GM18502 (cell line): ENCODE measurements at regions not wholly inside any gene's neighbourhood (a gene's known extent, or its start where the extent isn't known, plus 50 kb on each side); places are given as distances from the start of the nearest gene placed in this dataset.
"Not testable (repeated sequence)": the region's sequence is repeated elsewhere in the genome, so short reads cannot be mapped to it uniquely, and the experiment has no call there.

Experiments used
- ATAC-seq: cut with Tn5 transposase; IDR thresholded peaks from one replicate; pipeline ENCODE4 v1.9.1; 2021; ENCODE audit warnings: mild to moderate bottlenecking; ENCODE audit not compliant: unreplicated experiment, poor library complexity

- not testable (repeated sequence) for ATAC-seq
These were observed 188.9 kb downstream of the TTC6 start for GRCh38 chr14:37784203-37784826.

- ATAC-seq = not testable (repeated sequence)
These were observed 189.4 kb downstream of the TTC6 start for GRCh38 chr14:37784827-37785223.

- ATAC-seq = not testable (repeated sequence)
These were observed 189.9 kb downstream of the TTC6 start for GRCh38 chr14:37785298-37785697.

GRCh38 chr14:37786114-37786625 is 190.7 kb downstream of the TTC6 start:
- ATAC-seq = not testable (repeated sequence)

GRCh38 chr14:37787879-37788494 is 192.6 kb downstream of the TTC6 start:
- no peak for ATAC-seq

GRCh38 chr14:37791384-37792036 is 196.1 kb downstream of the TTC6 start:
- ATAC-seq = no peak

- no peak for ATAC-seq
These were observed 196.7 kb downstream of the TTC6 start for GRCh38 chr14:37792124-37792523.

GRCh38 chr14:37796703-37797416 is 201.4 kb downstream of the TTC6 start:
- no peak for ATAC-seq

- ATAC-seq = no peak
These were observed 202.2 kb downstream of the TTC6 start for GRCh38 chr14:37797675-37798074.

- ATAC-seq = no peak
These were observed 212.3 kb downstream of the TTC6 start for GRCh38 chr14:37807722-37808121.

DNA sequence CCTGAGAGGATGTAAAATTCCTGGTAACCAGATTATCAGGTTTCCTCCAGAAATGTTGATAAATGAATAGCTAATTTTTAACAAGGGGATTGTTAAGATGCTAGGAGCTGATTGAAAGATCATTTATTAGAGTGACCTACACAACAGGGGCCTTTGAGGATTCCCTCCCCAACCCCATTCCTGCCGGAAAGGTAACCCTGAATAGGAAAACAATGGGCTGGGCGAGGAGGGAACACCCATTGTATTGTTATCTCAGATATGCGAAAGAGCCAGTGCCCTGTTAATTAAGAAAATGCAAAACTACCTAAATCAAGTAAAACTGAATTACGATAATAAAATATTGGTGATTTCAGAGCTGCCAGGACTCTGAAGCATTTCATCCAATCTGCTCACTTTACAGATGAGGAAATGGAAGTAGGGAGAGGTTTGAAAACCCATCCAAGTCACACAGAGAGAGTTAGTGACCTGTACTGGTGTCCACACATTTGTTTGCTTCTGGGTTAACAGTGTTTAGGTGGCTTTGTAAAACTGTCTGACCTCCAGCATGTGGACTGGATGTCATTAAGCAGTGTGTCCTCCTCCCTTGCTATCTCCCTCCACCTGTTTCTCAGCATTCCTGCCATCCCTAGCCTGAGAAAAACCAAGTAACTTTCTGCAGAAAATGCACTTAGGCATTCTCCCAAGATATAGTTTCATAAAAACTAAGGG is 214.8 kb downstream of the TTC6 start:
- no peak for ATAC-seq

DNA sequence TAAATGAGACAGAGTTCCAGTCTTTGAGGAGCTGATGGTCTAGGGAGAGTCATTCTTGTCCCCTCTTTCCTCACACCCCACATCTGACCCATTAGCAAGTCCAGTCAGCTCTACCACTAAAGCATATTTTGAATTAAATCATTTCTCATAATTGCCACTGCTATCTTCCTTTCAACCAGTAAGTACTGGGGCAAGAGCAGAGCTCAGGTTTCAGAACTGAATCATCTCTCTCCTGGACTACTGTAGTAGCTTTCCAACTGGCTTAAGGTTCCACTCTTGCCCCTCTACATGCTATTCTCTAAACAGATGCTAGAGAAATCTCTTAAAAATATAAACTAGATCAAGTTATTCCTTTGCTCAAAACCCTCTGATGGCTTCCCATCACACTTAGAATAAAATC is 218.3 kb downstream of the TTC6 start:
- ATAC-seq = no peak

DNA sequence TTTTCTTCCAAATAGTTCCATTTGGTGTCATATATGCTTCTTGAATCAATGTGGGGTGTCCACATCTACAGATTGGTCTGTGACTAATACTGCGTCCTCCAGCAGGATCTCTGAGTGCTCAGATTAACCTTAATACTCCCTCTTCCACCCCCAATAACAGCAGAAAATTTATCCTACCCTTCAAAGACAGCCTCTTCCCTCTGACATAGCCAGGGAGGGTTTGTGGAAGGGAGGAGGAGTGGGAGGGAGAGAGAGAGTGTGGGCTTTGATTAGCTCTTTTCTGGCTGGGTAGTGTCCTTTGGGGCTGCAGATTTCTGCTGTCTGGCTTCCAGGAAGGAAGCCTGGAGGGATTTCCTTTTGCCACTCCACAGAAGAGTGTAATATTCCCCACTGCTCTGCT is 220.7 kb downstream of the TTC6 start:
- no peak for ATAC-seq

DNA sequence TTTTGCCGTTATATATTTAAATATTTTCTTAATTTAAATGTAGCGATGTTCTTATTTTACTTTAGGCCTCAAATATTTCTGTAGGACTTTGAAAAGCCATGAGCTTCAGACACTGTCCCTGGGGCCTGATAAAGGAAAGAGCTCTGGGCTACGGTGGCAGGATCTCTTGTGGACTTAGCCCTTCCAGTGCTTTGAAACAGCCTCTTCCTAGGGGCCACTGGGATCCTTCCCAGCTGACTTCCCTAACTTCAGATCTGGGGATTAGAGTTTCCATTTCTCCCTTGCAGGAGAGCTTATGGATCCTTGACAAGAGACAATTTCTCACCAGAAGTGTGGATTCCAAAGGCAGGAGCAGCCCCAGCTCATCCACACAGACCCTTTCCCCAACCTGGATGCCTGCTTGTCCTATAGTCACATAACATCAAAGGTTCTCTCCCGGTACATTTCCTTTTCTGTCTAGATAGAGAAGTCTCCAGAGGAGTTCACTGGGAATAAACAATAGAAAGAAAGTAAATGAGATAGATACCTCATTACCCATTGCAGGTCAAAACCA is 221.4 kb downstream of the TTC6 start:
- ATAC-seq = no peak

DNA sequence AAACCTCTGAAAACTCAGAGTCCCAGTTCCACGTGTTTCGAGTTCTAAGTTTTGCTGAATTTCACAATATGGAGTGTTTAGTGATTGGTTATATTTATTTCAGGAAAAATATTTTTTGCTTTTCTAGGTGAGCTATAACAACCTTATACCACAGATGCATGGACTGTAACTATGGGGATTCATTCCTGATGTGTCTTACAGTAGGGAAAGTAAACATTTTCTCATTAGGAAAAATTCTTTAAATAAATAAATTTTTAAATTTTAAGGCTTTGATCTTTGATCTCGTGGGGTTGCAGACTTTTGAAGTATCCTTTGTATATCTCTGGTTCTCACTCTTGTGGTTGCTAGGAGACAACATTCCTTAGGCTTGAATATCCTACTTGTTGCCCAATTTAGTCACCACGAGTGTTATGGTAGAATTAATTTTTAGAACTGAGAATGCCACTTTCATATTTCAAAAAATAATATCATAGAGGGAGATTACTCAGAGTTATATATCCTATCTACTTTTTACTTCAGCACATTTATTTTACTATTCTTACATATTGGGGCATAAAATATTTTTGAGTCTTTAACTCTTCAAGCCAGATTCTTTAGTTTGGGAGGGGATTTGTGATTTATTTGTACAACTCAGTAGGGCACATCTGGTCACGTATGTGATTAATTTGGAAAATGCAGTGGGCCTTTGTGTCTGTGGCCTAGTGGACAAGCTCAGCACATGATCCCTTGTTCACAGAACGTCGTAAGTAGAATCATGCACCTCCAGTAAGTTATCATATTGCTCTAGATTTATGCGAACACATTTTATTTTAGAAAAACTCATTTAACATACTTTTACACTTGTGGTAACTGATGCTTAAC is 224.0 kb downstream of the TTC6 start:
- ATAC-seq = no peak

DNA sequence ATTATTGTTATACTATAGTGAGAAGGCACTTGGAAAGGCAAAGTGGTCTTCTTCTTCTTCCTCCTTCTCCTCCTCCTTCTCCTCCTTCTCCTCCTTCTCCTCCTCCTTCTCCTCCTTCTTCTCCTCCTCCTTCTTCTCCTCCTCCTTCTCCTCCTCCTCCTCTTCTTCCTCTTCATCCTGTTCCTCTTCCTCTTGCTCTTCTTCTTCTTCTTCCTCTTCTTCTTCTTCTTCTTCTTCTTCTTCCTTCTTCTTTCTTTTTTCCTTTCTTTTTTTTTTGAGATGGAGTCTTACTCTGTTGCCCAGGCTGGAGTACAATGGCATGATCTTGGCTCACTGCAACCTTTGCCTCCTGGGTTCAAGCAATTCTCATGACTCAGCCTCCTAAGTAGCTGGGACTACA is 225.4 kb downstream of the TTC6 start:
- ATAC-seq = not testable (repeated sequence)

DNA sequence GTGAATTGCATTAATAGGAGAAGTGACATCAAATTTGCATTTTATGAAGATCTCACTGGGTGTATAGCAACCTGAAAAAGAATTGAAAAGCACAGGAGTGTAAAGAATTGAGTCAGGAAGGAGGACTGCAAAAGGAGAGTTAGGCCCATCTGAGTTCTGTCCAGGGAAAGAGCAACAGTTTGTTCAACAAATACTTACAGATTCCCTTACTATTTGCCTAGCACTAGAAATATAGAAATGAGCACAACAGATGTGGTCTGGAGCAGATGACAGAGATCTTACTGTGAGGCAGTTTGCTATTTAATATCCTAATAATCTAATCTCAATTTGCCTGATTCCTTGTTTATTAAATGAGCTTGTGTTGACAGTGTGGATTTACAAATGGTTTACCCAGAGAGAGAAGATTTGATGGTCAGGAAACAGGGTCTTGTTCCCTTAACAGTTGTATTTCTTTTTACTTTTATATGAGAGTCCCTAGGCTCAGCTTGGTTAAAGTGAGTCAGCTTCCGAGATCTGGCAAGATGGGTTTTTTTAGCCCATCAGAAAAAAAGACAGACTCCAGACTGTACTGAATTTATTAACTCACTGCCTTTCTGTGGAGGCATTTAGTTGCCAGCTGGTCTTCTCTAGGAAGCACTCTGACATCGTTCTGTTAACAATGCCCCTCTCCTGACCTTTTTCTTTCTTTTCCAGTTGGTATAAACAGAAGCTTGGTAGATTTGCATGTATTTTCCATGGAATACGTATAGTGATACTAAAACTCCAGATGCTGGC is 229.7 kb downstream of the TTC6 start:
- no peak for ATAC-seq

DNA sequence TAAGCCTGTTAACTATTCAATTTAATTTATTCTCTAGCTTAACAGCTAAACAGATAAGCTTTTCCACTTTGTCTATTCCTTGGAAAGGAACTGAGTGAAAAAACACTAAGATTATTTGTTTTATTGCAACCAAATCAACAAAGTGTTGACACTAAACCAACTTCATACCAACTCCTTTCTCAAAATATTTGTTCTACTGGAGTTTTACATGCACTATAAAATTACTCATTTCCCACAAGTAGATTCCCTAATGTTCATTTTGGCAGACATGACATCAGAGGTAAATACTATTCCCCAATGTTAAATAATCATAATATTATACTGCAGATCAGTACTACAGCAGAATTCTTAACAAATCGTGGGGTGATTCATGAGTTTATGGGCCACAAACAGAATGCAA is 231.4 kb downstream of the TTC6 start:
- no peak for ATAC-seq
